GM12874 (cell line): ENCODE measurements at regions not wholly inside any gene's neighbourhood (a gene's known extent, or its start where the extent isn't known, plus 50 kb on each side); places are given as distances from the start of the nearest gene placed in this dataset.

Source experiments
- CTCF ChIP-seq: IDR thresholded peaks from 2 replicates; pipeline ENCODE4 v1.5.1; 2011; ENCODE audit warnings: low read depth, mild to moderate bottlenecking, control low read depth, low read length, moderate library complexity; ENCODE audit not compliant: insufficient read depth

- no peak for TF ChIP-seq CTCF
Observed at GRCh38 chr16:82358161-82358560, 188.1 kb upstream of the MPHOSPH6 start.

GRCh38 chr16:82357237-82357636 is 187.2 kb upstream of the MPHOSPH6 start:
- TF ChIP-seq CTCF: no peak

- TF ChIP-seq CTCF: no peak
Observed at GRCh38 chr16:82350560-82350959, 180.5 kb upstream of the MPHOSPH6 start.

- no peak for TF ChIP-seq CTCF
Observed at GRCh38 chr16:82345318-82345717, 175.3 kb upstream of the MPHOSPH6 start.

GRCh38 chr16:82344157-82344556 is 174.1 kb upstream of the MPHOSPH6 start:
- peak; percentile 47 for TF ChIP-seq CTCF

- no peak for TF ChIP-seq CTCF
Observed at GRCh38 chr16:82341146-82341669, 171.2 kb upstream of the MPHOSPH6 start.

- TF ChIP-seq CTCF: no peak
Observed at GRCh38 chr16:82340531-82340930, 170.5 kb upstream of the MPHOSPH6 start.

GRCh38 chr16:82337355-82337754 is 167.3 kb upstream of the MPHOSPH6 start:
- TF ChIP-seq CTCF: no peak
